DOHH2 (cell line): ENCODE measurements at regions not wholly inside any gene's neighbourhood (a gene's known extent, or its start where the extent isn't known, plus 50 kb on each side); places are given as distances from the start of the nearest gene placed in this dataset.

Source experiments
- H3F3A ChIP-seq: fragments of 200-600 bp; sonication (generic), shearing (Covaris generic); 2 replicates; pipeline ENCODE4 v1.6.0; 2016; ENCODE audit warnings: antibody characterized with exemption, mild to moderate bottlenecking; ENCODE audit not compliant: control insufficient read depth, insufficient read depth
- H3K27ac ChIP-seq: fragments of 200-600 bp; sonication (generic); 2 replicates; pipeline ENCODE4 v1.5.1; 2014; ENCODE audit warnings: low read depth, mild to moderate bottlenecking, low read length, moderate library complexity
- H3K27me3 ChIP-seq: fragments of 200-600 bp; sonication (generic); 2 replicates; pipeline ENCODE4 v1.6.1; 2014; ENCODE audit warnings: mild to moderate bottlenecking, low read length, mixed read lengths; ENCODE audit not compliant: control insufficient read depth
- H3K36me3 ChIP-seq: fragments of 200-600 bp; sonication (generic); 2 replicates; pipeline ENCODE4 v1.6.1; 2014; ENCODE audit warnings: mild to moderate bottlenecking, low read length, moderate library complexity, mixed read lengths; ENCODE audit not compliant: control insufficient read depth
- H3K4me1 ChIP-seq: fragments of 200-600 bp; sonication (generic); 2 replicates; pipeline ENCODE4 v1.6.1; 2014; ENCODE audit warnings: mild to moderate bottlenecking, low read length, mixed read lengths; ENCODE audit not compliant: control insufficient read depth
- H3K4me2 ChIP-seq: fragments of 200-600 bp; sonication (generic); 2 replicates; pipeline ENCODE4 v1.6.0; 2014; ENCODE audit warnings: mild to moderate bottlenecking, low read length, moderate library complexity
- H3K4me3 ChIP-seq: fragments of 200-600 bp; sonication (generic); 2 replicates; pipeline ENCODE4 v1.5.1; 2014; ENCODE audit warnings: mild to moderate bottlenecking, low read length, mixed read lengths
- H3K79me2 ChIP-seq: fragments of 200-600 bp; sonication (generic); 2 replicates; pipeline ENCODE4 v1.6.1; 2014; ENCODE audit warnings: mild to moderate bottlenecking, low read length, mixed read lengths; ENCODE audit not compliant: control insufficient read depth
- H3K9me2 ChIP-seq: fragments of 200-600 bp; sonication (generic); replicated peaks from 2 replicates; pipeline ENCODE4 v1.6.1; 2014; ENCODE audit warnings: mild to moderate bottlenecking, low read length, mixed read lengths; ENCODE audit not compliant: control insufficient read depth
- H3K9me3 ChIP-seq: fragments of 200-600 bp; sonication (generic); 2 replicates; pipeline ENCODE4 v1.6.1; 2014; ENCODE audit warnings: antibody characterized with exemption, low read length, mixed read lengths; ENCODE audit not compliant: control insufficient read depth, insufficient read depth
- H4K20me1 ChIP-seq: fragments of 200-600 bp; sonication (generic); 2 replicates; pipeline ENCODE4 v1.6.0; 2014; ENCODE audit warnings: low read depth, mild to moderate bottlenecking, antibody characterized with exemption, low read length, moderate library complexity; ENCODE audit not compliant: control insufficient read depth, insufficient read depth
- CTCF ChIP-seq: fragments of 200-600 bp; sonication (generic); IDR thresholded peaks from one replicate; pipeline ENCODE4 v1.5.1; 2014; ENCODE audit warnings: antibody characterized with exemption, mild to moderate bottlenecking, low read depth, low read length; ENCODE audit not compliant: poor library complexity, severe bottlenecking
- EZH2phosphoT487 ChIP-seq: fragments of 200-600 bp; sonication (generic); IDR thresholded peaks from 2 replicates; pipeline ENCODE4 v1.6.1; 2017; ENCODE audit warnings: borderline replicate concordance, mild to moderate bottlenecking, antibody characterized with exemption, low read length, moderate library complexity, mixed read lengths

DNA sequence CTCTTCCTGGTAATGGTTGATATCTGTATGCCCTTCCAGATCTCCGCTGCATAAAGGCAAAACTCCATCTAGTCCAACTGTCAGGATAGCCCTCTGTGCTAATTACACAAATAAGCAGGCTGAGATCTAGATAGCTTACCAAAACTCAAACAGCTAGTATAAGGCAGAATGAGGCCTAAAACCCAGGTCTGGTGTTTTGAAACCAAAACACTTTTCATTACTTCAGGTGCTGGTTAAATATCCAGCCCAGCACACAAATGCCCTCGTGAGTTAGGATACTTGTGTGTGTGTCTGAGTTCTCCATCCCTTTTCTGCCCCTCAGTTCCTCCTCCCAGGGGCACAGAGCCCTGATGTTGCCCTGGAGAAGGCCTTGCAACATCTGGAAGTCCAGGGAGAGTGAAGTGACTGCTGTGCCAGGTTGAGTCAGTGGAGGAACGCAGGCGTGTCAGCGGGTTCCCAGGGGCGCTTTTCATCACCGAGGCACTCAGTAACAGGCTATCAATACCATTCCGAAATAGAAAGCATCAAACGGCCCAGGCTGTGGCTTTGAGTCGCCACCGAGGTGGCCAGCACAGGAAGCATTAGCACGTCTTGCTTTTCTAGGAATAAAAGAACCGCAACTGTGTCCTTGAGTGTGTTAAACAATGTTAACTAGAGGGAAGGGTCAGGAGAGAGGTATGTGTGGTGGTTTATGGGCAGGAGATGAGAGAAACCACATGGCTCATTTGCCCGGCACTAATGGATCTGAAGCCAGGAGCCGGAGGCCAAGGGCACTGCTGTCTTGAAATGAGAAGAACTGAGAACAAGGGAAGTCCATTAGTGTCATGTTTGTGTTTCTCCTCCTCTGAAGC is 90.7 kb upstream of the WLS start:
- H3K9me2 ChIP-seq, result no peaks in the 10 kb centered on the region
- H3K9me3 ChIP-seq, result no peaks in the 10 kb centered on the region
- H3K36me3 ChIP-seq, result no peaks in the 10 kb centered on the region
- no peaks in the 10 kb centered on the region for H3K79me2 ChIP-seq
- TF ChIP-seq EZH2phosphoT487 (no peak), CTCF (no peak)
- no peaks in the 10 kb centered on the region for H3K4me1 ChIP-seq
- H3F3A ChIP-seq, result no peaks in the 10 kb centered on the region
- no peak overlapping the region for H3K4me3 ChIP-seq
- H3K4me2 ChIP-seq, result no peak overlapping the region
- no peaks in the 10 kb centered on the region for H4K20me1 ChIP-seq
- no peaks in the 10 kb centered on the region for H3K27me3 ChIP-seq
- no peak overlapping the region for H3K27ac ChIP-seq

GRCh38 chr1:68322096-68322495 is 89.8 kb upstream of the WLS start:
- no peaks in the 10 kb centered on the region for H3K79me2 ChIP-seq
- H4K20me1 ChIP-seq, result no peaks in the 10 kb centered on the region
- no peak overlapping the region for H3K27ac ChIP-seq
- no peaks in the 10 kb centered on the region for H3K9me2 ChIP-seq
- H3K9me3 ChIP-seq, result no peaks in the 10 kb centered on the region
- H3K27me3 ChIP-seq, result no peaks in the 10 kb centered on the region
- no peaks in the 10 kb centered on the region for H3K36me3 ChIP-seq
- no peaks in the 10 kb centered on the region for H3K4me1 ChIP-seq
- H3K4me2 ChIP-seq, result no peak overlapping the region
- H3K4me3 ChIP-seq, result no peak overlapping the region
- no peak for TF ChIP-seq EZH2phosphoT487
- TF ChIP-seq CTCF, result no peak
- H3F3A ChIP-seq, result no peaks in the 10 kb centered on the region

GRCh38 chr1:68321084-68321685 is 88.9 kb upstream of the WLS start:
- no peaks in the 10 kb centered on the region for H3K9me3 ChIP-seq
- no peak overlapping the region for H3K4me3 ChIP-seq
- H3K27me3 ChIP-seq, result no peaks in the 10 kb centered on the region
- H3K9me2 ChIP-seq, result no peaks in the 10 kb centered on the region
- no peak overlapping the region for H3K4me2 ChIP-seq
- H3K27ac ChIP-seq, result no peak overlapping the region
- no peaks in the 10 kb centered on the region for H4K20me1 ChIP-seq
- no peaks in the 10 kb centered on the region for H3F3A ChIP-seq
- no peaks in the 10 kb centered on the region for H3K36me3 ChIP-seq
- TF ChIP-seq CTCF (no peak), EZH2phosphoT487 (no peak)
- H3K79me2 ChIP-seq, result no peaks in the 10 kb centered on the region
- H3K4me1 ChIP-seq, result no peaks in the 10 kb centered on the region
